ENCODE measurements at regions not wholly inside any gene's neighbourhood (a gene's known extent, or its start where the extent isn't known, plus 50 kb on each side); places are given as distances from the start of the nearest gene placed in this dataset.

DNA sequence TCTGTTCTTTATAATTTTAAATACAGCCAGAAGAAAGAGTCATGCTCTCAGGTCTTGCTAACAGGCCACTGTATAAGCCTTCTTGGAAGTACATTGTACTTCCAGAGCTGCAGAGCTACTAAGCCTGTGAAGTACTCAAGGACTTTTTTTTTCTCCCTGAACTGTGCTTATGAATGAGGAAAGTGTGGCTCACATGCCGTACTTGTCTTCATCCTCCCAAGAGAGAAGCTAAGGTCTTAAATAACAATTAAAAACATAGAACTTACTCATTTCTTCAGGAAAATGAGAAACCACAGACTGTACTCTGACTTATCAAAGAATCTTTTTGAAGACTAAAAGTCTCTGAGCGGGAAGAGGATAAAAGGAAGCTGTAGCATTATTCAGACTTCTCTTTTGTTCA, 218.3 kb downstream of the HTR1B start:
- TF ChIP-seq CTCF (IDR thresholded peaks at IDR 0.05; ENCODE audit: low read depth, low read length) = no peak
- no peak for TF ChIP-seq EZH2phosphoT487 (IDR thresholded peaks at IDR 0.05; ENCODE audit: low read depth)

Data from OCI-LY3 (cell line).